GM21367 (cell line): ENCODE measurements at regions not wholly inside any gene's neighbourhood (a gene's known extent, or its start where the extent isn't known, plus 50 kb on each side); places are given as distances from the start of the nearest gene placed in this dataset.

Experiments used
- ATAC-seq: cut with Tn5 transposase; IDR thresholded peaks from one replicate; pipeline ENCODE4 v1.9.1; 2021; ENCODE audit not compliant: unreplicated experiment

- no peak for ATAC-seq
These were observed 140.5 kb downstream of the IRX2 start for GRCh38 chr5:2610986-2611385.

DNA sequence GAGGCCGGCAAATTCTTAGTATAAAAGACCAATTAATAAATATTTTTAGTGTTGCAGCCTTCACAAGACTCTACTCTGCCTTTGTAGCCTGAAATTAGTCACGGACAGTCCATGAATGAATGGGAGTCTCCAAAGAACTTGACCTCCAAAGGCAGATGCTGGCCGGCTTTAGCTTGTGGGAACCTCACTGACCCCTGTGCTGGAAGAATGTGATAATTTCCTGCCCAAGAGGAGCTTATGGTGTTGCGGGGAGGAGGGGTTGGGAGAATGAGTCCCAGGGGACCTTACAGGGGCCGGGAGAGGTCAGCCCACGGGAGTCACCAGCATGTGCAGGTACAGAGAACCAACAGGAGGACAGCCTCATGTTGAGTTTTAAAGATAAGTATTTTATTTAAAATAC, 143.1 kb downstream of the IRX2 start:
- no peak for ATAC-seq

- ATAC-seq, result no peak
These were observed 143.9 kb downstream of the IRX2 start for GRCh38 chr5:2607598-2607997.

DNA sequence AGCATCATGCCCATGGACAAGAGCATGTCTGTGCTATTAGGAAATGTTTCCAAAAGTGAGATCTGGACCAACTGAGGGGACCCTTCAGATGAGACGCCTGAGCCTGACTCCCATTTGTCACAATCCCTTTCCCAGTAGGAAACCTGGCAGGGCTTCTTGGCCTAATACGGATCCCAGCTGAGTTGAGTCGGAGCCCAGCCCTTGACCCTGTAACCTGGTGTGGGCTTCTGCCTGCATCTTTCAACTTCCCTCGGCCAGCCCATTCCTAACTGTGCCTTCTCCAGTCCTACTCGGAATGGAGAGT, 148.3 kb downstream of the IRX2 start:
- no peak for ATAC-seq

DNA sequence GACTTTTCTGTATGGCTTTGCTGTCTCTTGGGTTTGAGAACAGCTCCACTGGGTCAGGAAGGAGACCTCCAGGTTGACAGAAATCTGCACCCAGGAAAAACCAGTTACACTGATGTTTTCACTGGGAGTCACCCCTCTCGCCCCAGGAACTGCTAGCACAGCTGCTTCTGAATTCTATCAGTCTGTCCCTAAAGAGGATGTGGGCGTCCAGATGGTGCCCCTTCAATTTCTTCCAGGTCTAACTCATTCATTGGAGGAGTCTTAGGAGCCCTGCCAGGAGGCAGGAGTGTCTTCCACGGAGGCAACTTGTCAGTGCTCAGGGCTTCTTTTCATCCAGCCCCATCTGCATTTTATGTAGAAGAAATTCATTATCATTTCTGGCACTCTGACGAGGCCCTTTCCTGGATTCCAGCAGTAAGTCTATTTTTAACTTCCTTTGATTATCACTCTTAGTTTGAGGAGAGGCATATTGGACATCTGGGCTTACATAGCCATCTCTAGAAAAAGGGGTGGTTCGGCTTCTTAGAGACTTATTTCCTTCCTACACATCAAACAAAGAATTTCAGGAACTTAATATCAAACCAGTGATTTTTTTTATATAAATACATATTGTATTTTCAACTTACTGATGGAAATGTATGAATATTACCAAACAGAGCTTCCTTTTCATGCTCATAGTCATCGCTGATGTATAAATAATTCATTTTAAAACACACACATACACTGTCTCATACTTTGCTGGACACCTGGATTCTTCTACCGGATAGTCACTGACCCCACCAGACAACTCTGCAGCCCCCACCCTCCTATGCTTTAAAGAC, 148.8 kb downstream of the IRX2 start:
- no peak for ATAC-seq

GRCh38 chr5:2598503-2598902, 153.0 kb downstream of the IRX2 start:
- no peak for ATAC-seq

GRCh38 chr5:2594701-2595100, 156.8 kb downstream of the IRX2 start:
- no peak for ATAC-seq

- no peak for ATAC-seq
These were observed 158.7 kb downstream of the IRX2 start for GRCh38 chr5:2592766-2593165.

GRCh38 chr5:2591777-2592453, 159.6 kb downstream of the IRX2 start:
- ATAC-seq, result no peak

DNA sequence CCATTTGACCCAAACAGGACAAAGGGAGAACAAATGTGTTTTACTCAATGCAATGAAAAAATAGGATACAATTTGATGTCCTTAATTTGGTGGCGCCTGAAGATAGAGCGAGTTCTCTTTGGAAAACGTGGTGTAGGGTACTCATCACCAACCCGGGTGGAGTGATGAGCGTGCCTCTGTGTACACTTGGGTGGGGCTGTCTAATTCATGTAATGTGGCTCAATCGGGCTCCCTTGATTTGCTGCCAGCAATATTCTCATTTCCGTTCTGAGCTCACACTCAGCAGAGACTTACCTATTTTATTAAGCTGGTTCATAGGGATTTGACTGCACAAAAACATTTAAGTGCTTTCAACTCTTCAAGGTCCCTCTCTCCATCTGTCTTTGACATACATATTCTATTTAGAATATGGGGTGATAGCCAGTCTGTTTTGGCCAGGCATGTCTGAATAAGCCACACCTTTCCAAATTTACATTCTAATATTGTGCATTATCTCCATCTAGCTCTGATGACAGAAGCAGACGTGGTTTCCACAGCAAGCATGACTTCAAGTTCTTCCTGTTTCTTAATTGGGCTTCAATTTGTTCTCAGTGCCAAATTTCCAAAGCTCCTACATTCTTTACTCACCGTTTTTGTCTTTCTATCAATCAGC, 162.5 kb downstream of the IRX2 start:
- ATAC-seq, result no peak

DNA sequence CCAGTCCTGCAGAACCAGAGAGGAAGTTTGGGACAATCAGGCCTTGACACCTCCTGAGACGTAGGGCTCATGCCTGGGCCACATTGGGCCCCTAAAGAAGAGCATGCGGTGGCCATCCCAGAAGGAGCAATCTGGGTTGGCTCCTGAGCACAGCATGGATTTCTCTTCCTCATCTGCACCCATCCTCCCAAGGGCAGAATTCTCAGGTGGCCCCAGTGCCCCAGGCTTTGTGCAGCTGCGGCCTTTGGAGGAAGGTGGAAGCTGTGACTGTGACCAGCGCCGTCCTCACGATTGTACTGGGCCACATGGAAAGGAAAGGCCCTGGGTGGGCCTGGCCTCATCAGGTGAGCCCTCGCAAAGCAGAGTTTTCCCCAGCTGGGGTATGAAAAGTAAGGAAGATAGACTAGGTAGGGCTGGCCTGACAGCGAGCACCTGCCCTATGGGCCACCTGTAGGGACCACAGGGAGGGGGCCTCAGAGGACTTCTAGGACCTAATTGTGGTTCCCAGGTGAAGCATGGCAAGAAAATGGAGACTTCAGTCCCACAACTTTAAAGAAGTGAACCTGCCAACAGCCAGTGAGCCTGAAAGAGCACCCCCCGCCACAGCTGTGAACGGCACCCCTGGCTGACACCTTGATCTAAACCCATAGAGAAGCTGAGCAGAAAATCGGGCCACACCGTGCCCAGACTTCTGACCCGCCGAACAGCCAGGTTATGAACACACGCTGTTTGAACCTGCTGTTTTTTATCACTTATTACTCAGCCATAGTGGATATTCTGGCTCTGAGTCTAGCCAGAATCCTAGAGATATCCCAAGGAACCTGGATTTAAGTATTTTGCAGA, 164.1 kb downstream of the IRX2 start:
- no peak for ATAC-seq

- no peak for ATAC-seq
These were observed 165.3 kb downstream of the IRX2 start for GRCh38 chr5:2586016-2586715.

GRCh38 chr5:2584579-2585269, 166.8 kb downstream of the IRX2 start:
- ATAC-seq, result no peak

DNA sequence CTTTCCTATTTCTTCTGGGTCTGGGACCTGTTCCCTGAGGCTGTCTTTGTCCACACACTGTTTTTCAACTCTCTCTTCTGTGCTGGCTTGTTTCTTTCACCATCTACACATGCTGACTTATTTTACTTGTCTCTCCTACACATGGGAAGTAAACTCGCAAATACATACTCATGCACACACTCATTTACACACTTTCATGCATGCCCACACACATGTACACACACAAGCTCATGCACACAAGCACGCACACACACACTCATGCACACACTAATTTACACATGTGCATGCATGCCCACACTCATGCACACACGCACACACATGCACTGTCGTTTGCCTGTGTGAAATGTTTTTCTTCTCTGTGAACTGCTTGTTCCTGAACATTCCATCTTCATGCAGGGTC, 169.0 kb downstream of the IRX2 start:
- no peak for ATAC-seq

- ATAC-seq, result no peak
These were observed 169.4 kb downstream of the IRX2 start for GRCh38 chr5:2582106-2582505.

GRCh38 chr5:2581418-2581817, 170.1 kb downstream of the IRX2 start:
- ATAC-seq, result no peak

GRCh38 chr5:2579126-2579525, 172.4 kb downstream of the IRX2 start:
- ATAC-seq, result no peak

DNA sequence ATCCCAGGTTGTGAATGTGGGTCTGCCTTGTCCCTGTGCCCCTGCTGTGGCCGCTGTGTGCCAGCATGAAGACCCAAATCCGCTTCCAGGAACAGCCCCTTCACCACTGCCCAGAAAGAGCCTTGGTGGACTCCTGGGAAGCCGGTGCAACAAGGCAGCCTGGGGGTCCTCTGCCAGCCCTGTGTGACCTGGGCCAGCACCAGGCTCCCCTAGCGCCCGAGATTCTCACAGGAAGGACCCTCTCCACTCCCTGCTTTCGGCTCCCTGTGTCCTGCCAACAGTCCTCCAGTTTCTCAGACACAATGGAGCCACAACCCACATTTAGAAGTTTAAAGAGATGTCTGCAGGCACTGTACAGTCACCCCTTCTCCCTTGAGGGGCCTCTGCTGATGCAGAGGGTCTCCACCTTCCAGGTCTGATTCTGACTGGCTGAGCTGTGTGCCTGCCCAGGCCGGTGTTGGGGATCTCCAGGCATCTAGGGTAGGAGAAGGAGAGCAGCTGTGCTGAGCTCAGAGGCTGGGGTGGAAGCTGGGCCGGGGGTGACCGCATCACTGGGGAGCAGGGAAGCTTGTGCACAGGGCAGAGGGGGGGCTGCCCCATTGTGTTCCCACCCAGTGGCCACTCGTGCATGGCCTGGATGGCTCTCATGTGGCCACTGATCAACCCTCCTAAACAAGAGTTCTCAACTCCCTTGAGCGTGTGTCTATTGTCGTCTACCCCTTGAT, 174.0 kb downstream of the IRX2 start:
- no peak for ATAC-seq

DNA sequence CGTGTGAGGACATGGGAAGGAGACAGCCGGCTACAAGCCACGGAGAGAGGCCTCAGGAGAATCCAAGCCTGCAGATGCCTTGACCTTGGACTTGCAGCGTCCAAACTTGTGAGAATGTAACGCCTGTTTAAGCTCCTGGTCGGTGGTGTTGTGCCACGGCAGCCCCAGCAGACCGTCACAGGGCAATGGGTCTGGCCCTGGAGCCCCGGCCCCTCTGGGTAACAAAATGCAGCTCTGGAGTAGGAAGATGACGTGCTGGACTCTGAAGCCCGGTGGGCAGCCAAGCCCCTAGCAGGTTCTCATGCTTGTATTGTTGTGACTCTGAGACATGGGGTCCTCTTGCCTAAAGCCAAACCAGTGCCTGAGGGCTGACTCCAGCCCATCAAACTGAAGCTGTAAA, 174.7 kb downstream of the IRX2 start:
- ATAC-seq, result no peak

DNA sequence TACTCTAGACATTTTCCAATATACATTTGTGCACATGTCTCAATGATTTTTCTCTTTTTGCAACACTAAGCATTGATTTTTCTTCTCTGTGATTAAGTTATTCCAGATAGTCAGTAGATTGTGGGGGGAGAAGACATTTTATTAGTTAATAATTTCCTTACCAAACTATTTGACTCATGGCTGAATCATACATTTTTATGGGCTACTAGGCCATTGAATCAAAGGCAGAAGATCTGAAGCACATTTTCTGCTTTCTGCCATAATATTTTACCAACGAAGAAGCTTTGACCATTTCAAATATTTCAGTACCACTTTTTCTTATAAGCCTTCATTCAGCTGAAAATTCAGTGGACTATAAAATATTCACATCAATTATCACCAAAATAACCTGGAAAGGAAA, 175.6 kb downstream of the IRX2 start:
- ATAC-seq, result no peak
